ENCODE measurements at regions not wholly inside any gene's neighbourhood (a gene's known extent, or its start where the extent isn't known, plus 50 kb on each side); places are given as distances from the start of the nearest gene placed in this dataset.

DNA sequence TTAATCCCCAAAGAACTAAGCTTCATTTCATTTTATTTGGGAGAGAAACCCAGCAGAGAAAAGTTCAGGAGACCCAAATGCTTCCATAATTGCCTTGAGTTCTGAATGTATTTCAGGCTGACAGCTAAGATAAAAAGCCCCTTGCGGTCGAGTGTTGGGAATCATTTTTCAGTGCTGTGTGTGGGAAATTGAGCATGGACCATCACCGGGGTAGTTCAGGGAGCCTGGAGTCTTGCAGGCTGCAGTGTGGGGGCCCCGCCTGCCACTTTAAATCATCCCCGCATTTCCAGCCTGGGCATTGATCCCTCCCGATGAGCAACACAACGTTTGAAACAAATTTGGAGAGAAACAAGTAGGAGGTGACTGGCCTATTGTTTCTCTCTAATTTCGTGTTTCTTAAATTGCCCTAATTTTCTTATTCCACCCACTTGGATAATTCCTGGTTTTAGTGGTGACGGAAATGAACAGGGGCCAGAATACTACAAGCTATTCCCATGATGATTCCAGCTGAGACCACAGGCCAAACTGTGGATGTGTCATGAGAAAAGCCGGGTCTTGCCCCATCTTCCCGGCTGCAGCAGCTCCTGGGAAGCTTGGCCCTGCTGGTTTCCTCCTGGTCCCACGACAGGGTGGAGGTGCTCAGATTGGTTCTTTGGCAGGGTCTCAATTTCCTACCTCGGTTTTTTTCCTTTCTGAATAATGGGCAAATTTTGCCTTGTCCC lies 75.1 kb downstream of the FOXL1 start (continued):
- TF ChIP-seq, protein P1, sequence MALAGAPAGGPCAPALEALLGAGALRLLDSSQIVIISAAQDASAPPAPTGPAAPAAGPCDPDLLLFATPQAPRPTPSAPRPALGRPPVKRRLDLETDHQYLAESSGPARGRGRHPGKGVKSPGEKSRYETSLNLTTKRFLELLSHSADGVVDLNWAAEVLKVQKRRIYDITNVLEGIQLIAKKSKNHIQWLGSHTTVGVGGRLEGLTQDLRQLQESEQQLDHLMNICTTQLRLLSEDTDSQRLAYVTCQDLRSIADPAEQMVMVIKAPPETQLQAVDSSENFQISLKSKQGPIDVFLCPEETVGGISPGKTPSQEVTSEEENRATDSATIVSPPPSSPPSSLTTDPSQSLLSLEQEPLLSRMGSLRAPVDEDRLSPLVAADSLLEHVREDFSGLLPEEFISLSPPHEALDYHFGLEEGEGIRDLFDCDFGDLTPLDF (CRISPR knock-in tag; IDR thresholded peaks at IDR 0.05) = no peak
- TF ChIP-seq FOXP1 (CRISPR knock-in tag; IDR thresholded peaks at IDR 0.05; ENCODE audit: borderline replicate concordance) (no peak), TEAD1 (CRISPR knock-in tag; IDR thresholded peaks at IDR 0.05) (no peak)

DNA sequence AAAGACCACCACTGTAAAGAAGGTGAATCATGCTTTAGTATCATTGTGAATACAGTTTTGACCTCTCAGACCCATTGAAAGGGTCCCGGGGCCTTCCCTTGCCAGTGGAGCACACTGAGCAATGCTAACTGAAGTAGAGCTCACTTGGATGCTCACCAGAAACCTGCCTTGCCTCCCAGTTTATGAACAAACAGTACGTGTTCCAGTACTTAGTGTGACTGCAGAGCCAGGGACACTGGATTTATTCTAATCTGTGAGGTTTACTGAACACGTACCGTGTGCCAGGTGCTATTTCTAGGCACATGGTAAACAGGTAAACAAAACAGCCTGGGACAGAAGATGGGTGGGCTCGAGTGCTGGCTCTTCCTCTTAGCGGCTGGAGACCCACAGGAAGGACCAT lies 79.6 kb downstream of the FOXL1 start:
- Mint-ChIP-seq H3K27ac (no peak overlapping the region), H3K36me3 (no peaks in the 10 kb centered on the region), H3K4me1 (no peaks in the 10 kb centered on the region), H3K27me3 (ENCODE audit: low read depth) (0 out of 2 replicates have a peak, but pooled peaks cover 2% of the 10 kb centered on the region), H3K4me3 (no peak overlapping the region), H3K9me3 (peaks cover 10% of the 10 kb centered on the region)
- CTCF ChIA-PET = no interaction called here
- ATAC-seq (no peak), DNase-seq (ENCODE audit: low spot score) (no peak)
- no peak for TF ChIP-seq GABPB1 (CRISPR knock-in tag; IDR thresholded peaks at IDR 0.05)
- POLR2A ChIA-PET = no interaction called here

DNA sequence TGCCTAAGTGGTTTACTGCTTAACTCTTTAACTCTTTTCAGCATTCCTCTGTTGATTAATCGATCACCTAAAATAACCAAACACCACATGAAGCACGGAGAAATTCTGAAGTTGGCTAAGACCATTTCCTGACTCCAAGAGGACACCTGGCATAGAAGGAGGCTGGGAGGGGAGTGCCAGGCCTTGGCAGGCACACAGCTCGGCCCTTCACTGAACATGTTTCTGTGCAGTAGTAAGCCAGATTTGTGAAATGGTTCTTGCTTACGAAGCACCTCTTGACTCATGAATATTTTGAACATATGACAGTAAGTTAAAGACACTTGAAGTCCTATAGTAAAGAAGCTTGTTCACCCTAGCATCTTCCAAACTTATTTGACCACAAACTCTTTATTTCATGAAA lies 82.3 kb downstream of the FOXL1 start:
- no peak overlapping the region for H3K4me3 Mint-ChIP-seq
- POLR2A ChIA-PET = no interaction called here
- H3K9me3 Mint-ChIP-seq = peaks cover 8% of the 10 kb centered on the region; the same call in 1 of the 2 replicates
- no peaks in the 10 kb centered on the region for H3K36me3 Mint-ChIP-seq
- ATAC-seq (no peak), DNase-seq (ENCODE audit: low spot score) (no peak)
- no peaks in the 10 kb centered on the region; the same call in 1 of the 2 replicates for H3K4me1 Mint-ChIP-seq
- CTCF ChIA-PET = no interaction called here
- H3K27ac Mint-ChIP-seq = no peak overlapping the region
- no peak for TF ChIP-seq TEAD4 (CRISPR knock-in tag; IDR thresholded peaks at IDR 0.05)
- TF ChIP-seq FOXJ3 (CRISPR knock-in tag; IDR thresholded peaks at IDR 0.05; ENCODE audit: borderline replicate concordance) = no peak
- TF ChIP-seq, protein P2, sequence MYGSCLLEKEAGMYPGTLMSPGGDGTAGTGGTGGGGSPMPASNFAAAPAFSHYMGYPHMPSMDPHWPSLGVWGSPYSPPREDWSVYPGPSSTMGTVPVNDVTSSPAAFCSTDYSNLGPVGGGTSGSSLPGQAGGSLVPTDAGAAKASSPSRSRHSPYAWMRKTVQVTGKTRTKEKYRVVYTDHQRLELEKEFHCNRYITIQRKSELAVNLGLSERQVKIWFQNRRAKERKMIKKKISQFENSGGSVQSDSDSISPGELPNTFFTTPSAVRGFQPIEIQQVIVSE (CRISPR knock-in tag; IDR thresholded peaks at IDR 0.05; ENCODE audit: borderline replicate concordance) = no peak
- no peak for TF ChIP-seq NFYB (CRISPR knock-in tag; conservative IDR thresholded peaks at IDR 0.05; ENCODE audit: low read depth)
- TF ChIP-seq NR2C2 (CRISPR knock-in tag; IDR thresholded peaks at IDR 0.05) = no peak
- TF ChIP-seq, protein P3, sequence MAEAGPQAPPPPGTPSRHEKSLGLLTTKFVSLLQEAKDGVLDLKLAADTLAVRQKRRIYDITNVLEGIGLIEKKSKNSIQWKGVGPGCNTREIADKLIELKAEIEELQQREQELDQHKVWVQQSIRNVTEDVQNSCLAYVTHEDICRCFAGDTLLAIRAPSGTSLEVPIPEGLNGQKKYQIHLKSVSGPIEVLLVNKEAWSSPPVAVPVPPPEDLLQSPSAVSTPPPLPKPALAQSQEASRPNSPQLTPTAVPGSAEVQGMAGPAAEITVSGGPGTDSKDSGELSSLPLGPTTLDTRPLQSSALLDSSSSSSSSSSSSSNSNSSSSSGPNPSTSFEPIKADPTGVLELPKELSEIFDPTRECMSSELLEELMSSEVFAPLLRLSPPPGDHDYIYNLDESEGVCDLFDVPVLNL (CRISPR knock-in tag; IDR thresholded peaks at IDR 0.05; ENCODE audit: borderline replicate concordance, low read depth) = no peak
- TF ChIP-seq KAT7 (CRISPR knock-in tag; IDR thresholded peaks at IDR 0.05; ENCODE audit: borderline replicate concordance) = no peak
- TF ChIP-seq JAZF1 (CRISPR knock-in tag; IDR thresholded peaks at IDR 0.05) = no peak
- no peak for TF ChIP-seq RORB (CRISPR knock-in tag; IDR thresholded peaks at IDR 0.05)
- no peak for TF ChIP-seq TEAD1 (CRISPR knock-in tag; IDR thresholded peaks at IDR 0.05)
- TF ChIP-seq FOXK1 (CRISPR knock-in tag; IDR thresholded peaks at IDR 0.05) = no peak
- TF ChIP-seq GTF2I (CRISPR knock-in tag; conservative IDR thresholded peaks at IDR 0.05) = no peak
- TF ChIP-seq CBFB (CRISPR knock-in tag; IDR thresholded peaks at IDR 0.05; ENCODE audit: low read depth) = no peak
- TF ChIP-seq NFE2L1 (CRISPR knock-in tag; IDR thresholded peaks at IDR 0.05) = no peak
- TF ChIP-seq, protein P1 (CRISPR knock-in tag; IDR thresholded peaks at IDR 0.05) = no peak
- no peaks in the 10 kb centered on the region for H3K27me3 Mint-ChIP-seq (ENCODE audit: low read depth)

DNA sequence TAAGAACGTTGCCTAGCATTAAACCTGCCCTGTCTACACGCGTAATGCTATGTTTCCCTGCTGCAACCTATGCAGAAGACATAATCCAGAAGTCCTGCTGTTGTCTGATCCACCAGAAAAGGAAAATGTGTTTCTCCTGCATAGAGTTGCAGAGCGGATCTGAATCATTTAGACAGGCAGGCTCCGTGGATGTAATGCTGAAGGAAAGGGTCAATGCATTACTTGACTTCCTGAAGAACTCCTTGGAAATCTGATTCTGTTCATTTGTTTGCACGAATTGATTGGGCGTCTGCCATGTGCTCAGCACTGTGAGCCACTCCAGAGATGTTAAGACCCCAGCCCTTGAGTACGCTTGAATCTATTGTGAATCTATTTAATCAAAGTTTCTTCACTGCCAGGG lies 83.4 kb downstream of the FOXL1 start:
- POLR2A ChIA-PET = no interaction called here
- H3K27ac Mint-ChIP-seq = no peak overlapping the region
- peaks cover 11% of the 10 kb centered on the region for H3K9me3 Mint-ChIP-seq
- no peaks in the 10 kb centered on the region for H3K36me3 Mint-ChIP-seq
- H3K4me1 Mint-ChIP-seq = no peaks in the 10 kb centered on the region; the same call in 1 of the 2 replicates
- CTCF ChIA-PET = no interaction called here
- ATAC-seq (no peak), DNase-seq (ENCODE audit: low spot score) (no peak)
- no peak overlapping the region for H3K4me3 Mint-ChIP-seq
- peaks cover 3% of the 10 kb centered on the region; the same call in 1 of the 2 replicates for H3K27me3 Mint-ChIP-seq (ENCODE audit: low read depth)
- TF ChIP-seq ATF1 (CRISPR knock-in tag; IDR thresholded peaks at IDR 0.05) (no peak), ZNF423 (CRISPR knock-in tag; IDR thresholded peaks at IDR 0.05) (no peak), JUN (CRISPR knock-in tag; IDR thresholded peaks at IDR 0.05) (no peak)
- TF ChIP-seq, protein P4, sequence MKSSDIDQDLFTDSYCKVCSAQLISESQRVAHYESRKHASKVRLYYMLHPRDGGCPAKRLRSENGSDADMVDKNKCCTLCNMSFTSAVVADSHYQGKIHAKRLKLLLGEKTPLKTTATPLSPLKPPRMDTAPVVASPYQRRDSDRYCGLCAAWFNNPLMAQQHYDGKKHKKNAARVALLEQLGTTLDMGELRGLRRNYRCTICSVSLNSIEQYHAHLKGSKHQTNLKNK (CRISPR knock-in tag; IDR thresholded peaks at IDR 0.05) = no peak
- TF ChIP-seq, protein P5, sequence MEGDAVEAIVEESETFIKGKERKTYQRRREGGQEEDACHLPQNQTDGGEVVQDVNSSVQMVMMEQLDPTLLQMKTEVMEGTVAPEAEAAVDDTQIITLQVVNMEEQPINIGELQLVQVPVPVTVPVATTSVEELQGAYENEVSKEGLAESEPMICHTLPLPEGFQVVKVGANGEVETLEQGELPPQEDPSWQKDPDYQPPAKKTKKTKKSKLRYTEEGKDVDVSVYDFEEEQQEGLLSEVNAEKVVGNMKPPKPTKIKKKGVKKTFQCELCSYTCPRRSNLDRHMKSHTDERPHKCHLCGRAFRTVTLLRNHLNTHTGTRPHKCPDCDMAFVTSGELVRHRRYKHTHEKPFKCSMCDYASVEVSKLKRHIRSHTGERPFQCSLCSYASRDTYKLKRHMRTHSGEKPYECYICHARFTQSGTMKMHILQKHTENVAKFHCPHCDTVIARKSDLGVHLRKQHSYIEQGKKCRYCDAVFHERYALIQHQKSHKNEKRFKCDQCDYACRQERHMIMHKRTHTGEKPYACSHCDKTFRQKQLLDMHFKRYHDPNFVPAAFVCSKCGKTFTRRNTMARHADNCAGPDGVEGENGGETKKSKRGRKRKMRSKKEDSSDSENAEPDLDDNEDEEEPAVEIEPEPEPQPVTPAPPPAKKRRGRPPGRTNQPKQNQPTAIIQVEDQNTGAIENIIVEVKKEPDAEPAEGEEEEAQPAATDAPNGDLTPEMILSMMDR (IDR thresholded peaks at IDR 0.05) = no peak
- TF ChIP-seq, protein P6, sequence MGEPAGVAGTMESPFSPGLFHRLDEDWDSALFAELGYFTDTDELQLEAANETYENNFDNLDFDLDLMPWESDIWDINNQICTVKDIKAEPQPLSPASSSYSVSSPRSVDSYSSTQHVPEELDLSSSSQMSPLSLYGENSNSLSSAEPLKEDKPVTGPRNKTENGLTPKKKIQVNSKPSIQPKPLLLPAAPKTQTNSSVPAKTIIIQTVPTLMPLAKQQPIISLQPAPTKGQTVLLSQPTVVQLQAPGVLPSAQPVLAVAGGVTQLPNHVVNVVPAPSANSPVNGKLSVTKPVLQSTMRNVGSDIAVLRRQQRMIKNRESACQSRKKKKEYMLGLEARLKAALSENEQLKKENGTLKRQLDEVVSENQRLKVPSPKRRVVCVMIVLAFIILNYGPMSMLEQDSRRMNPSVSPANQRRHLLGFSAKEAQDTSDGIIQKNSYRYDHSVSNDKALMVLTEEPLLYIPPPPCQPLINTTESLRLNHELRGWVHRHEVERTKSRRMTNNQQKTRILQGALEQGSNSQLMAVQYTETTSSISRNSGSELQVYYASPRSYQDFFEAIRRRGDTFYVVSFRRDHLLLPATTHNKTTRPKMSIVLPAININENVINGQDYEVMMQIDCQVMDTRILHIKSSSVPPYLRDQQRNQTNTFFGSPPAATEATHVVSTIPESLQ (CRISPR knock-in tag; IDR thresholded peaks at IDR 0.05) = no peak
